Cardiac muscle cell (in vitro differentiated cells and primary cell): ENCODE measurements at regions not wholly inside any gene's neighbourhood (a gene's known extent, or its start where the extent isn't known, plus 50 kb on each side); places are given as distances from the start of the nearest gene placed in this dataset.

Source experiments
- DNase-seq, 2 donors: peaks; one replicate each; pipeline versions ENCODE4 v3.0.0 to v3.0.0-alpha.2; 2010 to 2017; ENCODE audit warnings: low read depth in 1 of 2, low spot score in 1 of 2
- H3K27ac ChIP-seq: fragments of 200-600 bp; sonication (generic); 2 replicates; pipeline ENCODE4 v1.5.1; 2016
- H3K27me3 ChIP-seq: fragments of 200-600 bp; sonication (generic); 2 replicates; pipeline ENCODE4 v1.6.0; 2016; ENCODE audit warnings: control low read depth
- H3K36me3 ChIP-seq: fragments of 200-600 bp; sonication (generic); 2 replicates; pipeline ENCODE4 v1.5.1; 2016; ENCODE audit warnings: control low read depth
- H3K4me1 ChIP-seq: fragments of 200-600 bp; sonication (generic); 2 replicates; pipeline ENCODE4 v1.8.1; 2017; ENCODE audit warnings: low read depth, mild to moderate bottlenecking, mixed run types
- H3K4me3 ChIP-seq: fragments of 200-600 bp; sonication (generic); 2 replicates; pipeline ENCODE4 v1.5.1; 2016; ENCODE audit warnings: mild to moderate bottlenecking
- H3K9me3 ChIP-seq: fragments of 200-600 bp; sonication (generic); 2 replicates; pipeline ENCODE4 v1.5.1; 2017; ENCODE audit warnings: low read depth, mild to moderate bottlenecking, control low read depth
- TF ChIP-seq, protein P1 (sequence below): IDR thresholded peaks from 2 replicates; pipeline ENCODE4 v1.5.1; 2012; ENCODE audit warnings: low read depth, mild to moderate bottlenecking, low read length

DNA sequence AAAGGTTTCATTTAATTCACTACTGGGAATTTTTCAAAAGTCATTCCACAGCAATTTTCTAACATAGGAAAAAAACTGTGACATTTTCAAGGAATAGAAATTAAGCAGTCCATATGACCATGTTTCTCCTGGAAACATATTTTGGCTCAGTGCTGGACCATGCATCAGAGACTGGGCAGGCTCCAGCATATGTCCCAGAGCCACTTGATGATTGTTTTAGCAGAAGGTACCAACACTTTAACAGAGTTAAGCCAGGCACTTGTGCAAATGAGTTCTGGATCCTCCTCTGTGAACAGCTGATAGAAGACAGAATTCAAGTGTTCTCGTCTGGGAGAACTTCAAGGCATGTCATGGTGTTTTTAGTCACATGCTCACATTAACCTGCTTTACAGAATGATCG, 516.3 kb downstream of the COL12A1 start:
- Histone ChIP-seq H3K27me3 (no peaks in the 10 kb centered on the region), H3K4me3 (no peak overlapping the region), H3K9me3 (no peaks in the 10 kb centered on the region), H3K36me3 (no peaks in the 10 kb centered on the region), H3K4me1 (no peaks in the 10 kb centered on the region), H3K27ac (no peak overlapping the region)
- TF ChIP-seq, protein P1, sequence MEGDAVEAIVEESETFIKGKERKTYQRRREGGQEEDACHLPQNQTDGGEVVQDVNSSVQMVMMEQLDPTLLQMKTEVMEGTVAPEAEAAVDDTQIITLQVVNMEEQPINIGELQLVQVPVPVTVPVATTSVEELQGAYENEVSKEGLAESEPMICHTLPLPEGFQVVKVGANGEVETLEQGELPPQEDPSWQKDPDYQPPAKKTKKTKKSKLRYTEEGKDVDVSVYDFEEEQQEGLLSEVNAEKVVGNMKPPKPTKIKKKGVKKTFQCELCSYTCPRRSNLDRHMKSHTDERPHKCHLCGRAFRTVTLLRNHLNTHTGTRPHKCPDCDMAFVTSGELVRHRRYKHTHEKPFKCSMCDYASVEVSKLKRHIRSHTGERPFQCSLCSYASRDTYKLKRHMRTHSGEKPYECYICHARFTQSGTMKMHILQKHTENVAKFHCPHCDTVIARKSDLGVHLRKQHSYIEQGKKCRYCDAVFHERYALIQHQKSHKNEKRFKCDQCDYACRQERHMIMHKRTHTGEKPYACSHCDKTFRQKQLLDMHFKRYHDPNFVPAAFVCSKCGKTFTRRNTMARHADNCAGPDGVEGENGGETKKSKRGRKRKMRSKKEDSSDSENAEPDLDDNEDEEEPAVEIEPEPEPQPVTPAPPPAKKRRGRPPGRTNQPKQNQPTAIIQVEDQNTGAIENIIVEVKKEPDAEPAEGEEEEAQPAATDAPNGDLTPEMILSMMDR, result no peak
- DNase-seq, result no peak

DNA sequence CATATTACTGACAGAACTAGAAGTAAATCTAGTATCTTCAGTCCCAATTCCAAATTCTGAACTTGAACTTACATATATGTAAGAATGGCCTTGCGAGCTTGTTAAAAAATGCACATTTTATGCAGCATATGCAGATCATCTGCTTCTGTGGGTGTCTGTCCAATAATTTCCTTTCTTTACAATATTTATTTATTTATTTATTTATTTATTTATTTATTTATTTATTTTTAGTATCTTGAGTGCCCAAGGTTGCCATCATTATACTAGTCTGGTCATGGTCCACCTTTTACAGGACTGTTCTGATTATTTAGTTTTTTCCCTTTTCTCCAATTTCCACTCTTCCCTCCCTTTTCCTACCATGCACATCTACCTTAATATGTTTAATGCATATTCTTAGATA, 528.4 kb downstream of the COL12A1 start:
- DNase-seq, result no peak
- H3K27me3 ChIP-seq, result no peaks in the 10 kb centered on the region
- H3K27ac ChIP-seq, result no peak overlapping the region
- H3K4me3 ChIP-seq, result no peak overlapping the region
- no peaks in the 10 kb centered on the region for H3K4me1 ChIP-seq
- TF ChIP-seq, protein P1, result no peak
- H3K9me3 ChIP-seq, result no peaks in the 10 kb centered on the region
- H3K36me3 ChIP-seq, result no peaks in the 10 kb centered on the region

DNA sequence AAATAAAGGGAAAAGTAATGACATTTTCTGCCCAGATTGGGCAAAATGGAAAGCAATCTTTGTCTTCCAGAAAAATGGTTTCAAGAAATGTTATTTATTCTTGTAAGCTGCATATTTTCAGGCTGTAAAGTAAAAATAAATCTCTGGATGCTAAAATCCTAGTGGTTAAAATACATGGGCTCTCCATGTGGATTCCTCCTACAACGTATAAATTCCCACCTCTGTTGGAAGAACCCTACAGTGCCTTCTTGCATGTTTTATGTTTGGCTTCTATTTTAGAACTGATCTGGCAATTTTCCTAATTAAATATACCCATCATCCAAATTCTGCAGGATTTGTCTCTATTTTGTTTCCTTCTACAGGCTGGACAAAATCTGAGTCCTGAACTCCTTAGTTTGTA, 528.9 kb downstream of the COL12A1 start:
- no peak for DNase-seq
- H3K36me3 ChIP-seq, result no peaks in the 10 kb centered on the region
- TF ChIP-seq, protein P1, result no peak
- H3K27ac ChIP-seq, result no peak overlapping the region
- no peaks in the 10 kb centered on the region for H3K4me1 ChIP-seq
- no peak overlapping the region for H3K4me3 ChIP-seq
- H3K27me3 ChIP-seq, result no peaks in the 10 kb centered on the region
- no peaks in the 10 kb centered on the region for H3K9me3 ChIP-seq

DNA sequence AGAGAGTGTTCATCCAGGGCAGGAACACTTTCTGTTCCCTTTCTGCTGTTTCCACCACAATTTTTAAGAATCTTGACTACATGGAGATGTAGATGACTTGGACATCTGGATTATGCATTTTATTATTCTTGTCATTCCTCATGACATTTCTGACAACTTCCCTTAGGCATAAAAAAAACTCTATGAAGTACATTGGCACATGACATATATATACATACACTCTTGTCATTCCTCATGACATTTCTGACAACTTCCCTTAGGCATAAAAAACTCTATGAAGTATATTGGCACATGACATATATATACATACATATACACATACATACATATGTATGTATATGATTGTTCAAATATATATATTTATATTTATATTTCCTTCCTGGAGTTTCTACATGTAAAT, 531.5 kb downstream of the COL12A1 start:
- TF ChIP-seq, protein P1, result no peak
- no peaks in the 10 kb centered on the region for H3K27me3 ChIP-seq
- no peaks in the 10 kb centered on the region for H3K9me3 ChIP-seq
- no peaks in the 10 kb centered on the region for H3K36me3 ChIP-seq
- H3K4me3 ChIP-seq, result no peak overlapping the region
- H3K27ac ChIP-seq, result no peak overlapping the region
- no peaks in the 10 kb centered on the region for H3K4me1 ChIP-seq
- DNase-seq, result no peak

DNA sequence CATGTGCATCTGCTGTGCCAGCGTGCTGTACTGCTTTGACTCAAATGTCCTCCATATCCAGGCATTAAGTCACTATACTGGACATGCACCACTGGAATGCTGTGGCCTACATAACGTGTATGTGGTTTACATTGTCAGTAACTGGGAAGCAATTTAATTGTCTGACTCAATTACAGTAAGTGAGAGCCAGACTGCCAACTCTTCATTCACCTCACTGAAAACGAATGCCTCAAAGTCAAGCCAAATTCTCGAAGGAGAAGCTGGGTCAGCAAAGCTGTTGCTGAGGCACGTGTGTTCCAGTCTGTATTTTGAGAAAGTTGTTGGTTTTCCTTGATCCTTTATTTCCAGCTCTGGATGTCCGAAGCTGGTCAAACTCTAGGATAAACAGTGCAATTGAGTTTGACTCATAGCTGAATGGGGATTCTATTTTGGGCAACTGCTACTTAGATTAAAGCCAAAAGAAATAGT, 534.3 kb downstream of the COL12A1 start:
- peak in 1 of 2 donors; percentile 80 for DNase-seq
- H3K27me3 ChIP-seq, result no peaks in the 10 kb centered on the region
- no peaks in the 10 kb centered on the region for H3K9me3 ChIP-seq
- no peaks in the 10 kb centered on the region for H3K4me1 ChIP-seq
- H3K36me3 ChIP-seq, result no peaks in the 10 kb centered on the region
- TF ChIP-seq, protein P1, result no peak
- no peak overlapping the region for H3K27ac ChIP-seq
- no peak overlapping the region for H3K4me3 ChIP-seq

DNA sequence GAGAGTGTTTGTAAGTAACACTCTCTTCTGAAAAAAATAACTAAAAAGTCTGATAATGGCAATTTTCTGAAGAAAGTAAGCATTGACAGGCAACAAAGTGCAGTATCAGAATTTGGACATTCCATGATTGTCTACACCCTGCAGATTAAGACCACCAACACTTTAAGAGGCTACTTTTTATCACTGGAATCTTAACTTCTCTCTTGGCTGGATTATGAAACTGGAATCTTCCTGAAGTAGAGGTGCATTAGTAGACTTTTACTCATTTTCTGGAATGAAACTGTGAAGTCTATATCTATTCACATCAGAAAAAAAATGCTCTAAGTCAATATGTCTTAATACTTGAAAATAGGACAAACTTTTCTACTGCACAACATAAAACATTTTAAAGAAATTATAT, 547.5 kb downstream of the COL12A1 start:
- Histone ChIP-seq H3K36me3 (no peaks in the 10 kb centered on the region), H3K27ac (no peak overlapping the region), H3K27me3 (no peaks in the 10 kb centered on the region), H3K4me3 (no peak overlapping the region), H3K4me1 (no peaks in the 10 kb centered on the region), H3K9me3 (no peaks in the 10 kb centered on the region)
- no peak for DNase-seq
- TF ChIP-seq, protein P1, result no peak
